ENCODE measurements at regions not wholly inside any gene's neighbourhood (a gene's known extent, or its start where the extent isn't known, plus 50 kb on each side); places are given as distances from the start of the nearest gene placed in this dataset.
"Not testable (repeated sequence)": the region's sequence is repeated elsewhere in the genome, so short reads cannot be mapped to it uniquely, and the experiment has no call there.

- DNase-seq, result no peak
Observed at GRCh38 chr22:49400941-49401598, 426.6 kb downstream of the BRD1 start.

GRCh38 chr22:49400136-49400940, 427.3 kb downstream of the BRD1 start:
- DNase-seq, result no peak

GRCh38 chr22:49398646-49399045, 429.0 kb downstream of the BRD1 start:
- no peak for DNase-seq

GRCh38 chr22:49398115-49398514, 429.6 kb downstream of the BRD1 start:
- no peak for DNase-seq

GRCh38 chr22:49396817-49397216, 430.9 kb downstream of the BRD1 start:
- no peak for DNase-seq

- DNase-seq, result no peak
Observed at GRCh38 chr22:49395617-49396016, 432.1 kb downstream of the BRD1 start.

- DNase-seq, result not testable (repeated sequence)
Observed at GRCh38 chr22:49395062-49395461, 432.6 kb downstream of the BRD1 start.

- DNase-seq, result no peak
Observed at GRCh38 chr22:49394116-49394785, 433.4 kb downstream of the BRD1 start.

- no peak for DNase-seq
Observed at GRCh38 chr22:49393526-49393925, 434.1 kb downstream of the BRD1 start.

GRCh38 chr22:49392841-49393510, 434.7 kb downstream of the BRD1 start:
- DNase-seq, result no peak

GRCh38 chr22:49392247-49392646, 435.4 kb downstream of the BRD1 start:
- DNase-seq, result no peak

GRCh38 chr22:49391436-49391835, 436.2 kb downstream of the BRD1 start:
- DNase-seq, result no peak

- DNase-seq, result no peak
Observed at GRCh38 chr22:49390954-49391353, 436.7 kb downstream of the BRD1 start.

GRCh38 chr22:49383909-49384308, 443.8 kb downstream of the BRD1 start:
- DNase-seq, result not testable (repeated sequence)

GRCh38 chr22:49382451-49382735, 445.3 kb downstream of the BRD1 start:
- no peak for DNase-seq

GRCh38 chr22:49381595-49382450, 445.9 kb downstream of the BRD1 start:
- DNase-seq, result no peak

- no peak for DNase-seq
Observed at GRCh38 chr22:49380828-49381114, 446.9 kb downstream of the BRD1 start.

- DNase-seq, result no peak
Observed at GRCh38 chr22:49380095-49380827, 447.4 kb downstream of the BRD1 start.

- DNase-seq, result no peak
Observed at GRCh38 chr22:49377306-49377705, 450.4 kb downstream of the BRD1 start.

GRCh38 chr22:49373801-49374226, 453.9 kb downstream of the BRD1 start:
- no peak for DNase-seq

- DNase-seq, result no peak
Observed at GRCh38 chr22:49373289-49373666, 454.4 kb downstream of the BRD1 start.
